ENCODE measurements at regions not wholly inside any gene's neighbourhood (a gene's known extent, or its start where the extent isn't known, plus 50 kb on each side); places are given as distances from the start of the nearest gene placed in this dataset.

DNA sequence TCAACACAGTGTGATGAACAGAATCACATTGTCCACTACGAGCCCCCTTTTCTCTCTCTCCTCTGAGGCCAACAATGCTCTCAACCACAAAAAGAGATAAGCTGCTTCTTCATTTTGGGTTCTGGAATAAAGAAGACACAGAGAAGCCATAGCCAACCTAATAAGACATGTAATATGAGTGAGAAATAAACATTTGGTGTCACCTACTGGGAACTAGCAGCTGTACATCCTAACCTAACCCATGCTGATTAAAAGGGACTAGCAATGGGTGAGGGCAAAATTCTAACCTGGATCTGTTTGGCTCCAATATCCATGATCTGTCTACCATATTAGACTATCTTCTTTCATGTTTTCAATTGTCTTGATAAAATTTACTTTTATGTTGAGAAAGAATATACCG is 369.1 kb upstream of the MARCKS start:
- no peak overlapping the region for H3K4me3 ChIP-seq
- no peak for DNase-seq (ENCODE audit: low spot score)
- TF ChIP-seq, protein P1, sequence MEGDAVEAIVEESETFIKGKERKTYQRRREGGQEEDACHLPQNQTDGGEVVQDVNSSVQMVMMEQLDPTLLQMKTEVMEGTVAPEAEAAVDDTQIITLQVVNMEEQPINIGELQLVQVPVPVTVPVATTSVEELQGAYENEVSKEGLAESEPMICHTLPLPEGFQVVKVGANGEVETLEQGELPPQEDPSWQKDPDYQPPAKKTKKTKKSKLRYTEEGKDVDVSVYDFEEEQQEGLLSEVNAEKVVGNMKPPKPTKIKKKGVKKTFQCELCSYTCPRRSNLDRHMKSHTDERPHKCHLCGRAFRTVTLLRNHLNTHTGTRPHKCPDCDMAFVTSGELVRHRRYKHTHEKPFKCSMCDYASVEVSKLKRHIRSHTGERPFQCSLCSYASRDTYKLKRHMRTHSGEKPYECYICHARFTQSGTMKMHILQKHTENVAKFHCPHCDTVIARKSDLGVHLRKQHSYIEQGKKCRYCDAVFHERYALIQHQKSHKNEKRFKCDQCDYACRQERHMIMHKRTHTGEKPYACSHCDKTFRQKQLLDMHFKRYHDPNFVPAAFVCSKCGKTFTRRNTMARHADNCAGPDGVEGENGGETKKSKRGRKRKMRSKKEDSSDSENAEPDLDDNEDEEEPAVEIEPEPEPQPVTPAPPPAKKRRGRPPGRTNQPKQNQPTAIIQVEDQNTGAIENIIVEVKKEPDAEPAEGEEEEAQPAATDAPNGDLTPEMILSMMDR (IDR thresholded peaks at IDR 0.05): no peak

DNA sequence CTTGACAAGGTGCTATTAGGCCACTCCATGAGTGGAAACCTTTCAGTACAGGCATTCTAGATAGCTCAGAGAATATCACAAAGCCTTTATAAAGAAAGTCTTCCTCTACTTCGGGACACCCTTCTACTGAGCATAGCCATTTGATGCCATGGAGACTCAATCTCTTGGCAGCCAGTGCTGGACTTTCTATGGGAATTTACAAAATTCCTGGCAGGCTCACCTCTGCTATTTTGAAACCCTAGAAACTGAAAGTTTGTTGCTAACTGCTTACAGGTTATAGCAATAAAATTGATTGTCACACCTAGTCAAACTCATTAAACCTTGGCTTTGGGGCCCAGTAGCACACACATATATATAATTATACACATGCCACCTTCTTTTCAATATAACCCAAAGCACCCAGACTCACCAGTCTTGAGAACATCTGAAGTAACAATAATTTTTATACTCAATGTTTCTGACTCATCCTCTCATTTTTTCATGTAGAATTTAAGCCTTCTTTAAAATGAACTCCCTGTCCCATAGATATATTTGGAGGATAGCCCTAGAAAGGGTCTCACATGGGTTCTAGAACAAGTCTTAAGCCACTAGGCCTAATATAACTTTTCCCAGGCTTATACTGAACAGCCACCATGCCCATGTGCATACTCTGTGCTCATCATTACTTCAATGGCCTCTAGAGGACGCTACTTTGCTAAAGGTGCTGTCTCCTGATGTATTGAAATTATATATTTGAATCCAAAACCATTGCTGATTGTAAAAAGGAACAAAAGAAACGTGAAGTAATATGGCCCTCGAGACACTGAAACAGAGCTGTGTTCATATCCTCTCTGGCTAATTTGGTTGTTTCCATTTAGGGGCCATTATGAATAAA is 368.1 kb upstream of the MARCKS start:
- DNase-seq (ENCODE audit: low spot score): no peak

More for the DNA sequence above, 369.1 kb upstream of the MARCKS start:
- no peak overlapping the region for H3K27ac ChIP-seq

DNA sequence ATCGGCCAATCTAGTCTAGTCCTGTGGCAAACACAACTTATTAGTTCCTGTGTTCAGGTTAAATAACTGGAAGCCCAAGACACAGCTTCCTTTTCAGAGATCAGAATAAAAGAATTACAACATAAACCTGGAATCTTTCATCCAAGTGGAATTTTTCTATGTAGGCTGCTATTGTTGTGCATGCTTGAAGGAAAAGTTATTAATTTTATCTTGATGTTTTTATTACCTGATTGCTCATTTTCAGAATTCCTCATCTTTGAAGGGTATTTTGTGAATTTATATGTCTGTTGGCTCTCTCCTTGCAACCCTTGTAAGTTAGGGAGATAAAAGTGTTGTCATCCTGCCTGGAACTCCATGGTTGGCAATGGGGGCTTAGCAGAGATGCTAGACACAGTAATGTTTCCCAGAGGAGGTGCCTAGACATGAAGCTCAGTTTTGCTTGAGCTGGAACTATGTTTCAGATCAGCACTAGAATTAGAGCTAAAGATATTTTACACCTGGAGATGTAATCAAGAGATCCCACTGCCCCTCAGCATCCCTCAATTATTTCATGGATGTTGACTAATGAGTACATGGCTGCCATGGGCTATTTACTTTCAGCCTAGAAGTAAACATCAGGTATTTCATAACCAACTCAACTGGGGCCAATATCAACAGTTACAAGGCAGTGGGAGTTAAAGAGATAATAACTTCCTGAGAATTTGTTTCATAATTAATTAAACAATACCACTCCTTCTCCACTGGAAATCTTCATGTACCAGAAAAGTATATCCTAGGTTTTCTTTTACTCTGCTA is 367.0 kb upstream of the MARCKS start:
- no peak for DNase-seq (ENCODE audit: low spot score)
- H3K27ac ChIP-seq: no peak overlapping the region
- no peak overlapping the region for H3K4me3 ChIP-seq
- TF ChIP-seq, protein P1 (IDR thresholded peaks at IDR 0.05): no peak

More for the DNA sequence above, 368.1 kb upstream of the MARCKS start:
- TF ChIP-seq, protein P1 (IDR thresholded peaks at IDR 0.05): no peak
- no peak overlapping the region for H3K27ac ChIP-seq
- H3K4me3 ChIP-seq: no peak overlapping the region

DNA sequence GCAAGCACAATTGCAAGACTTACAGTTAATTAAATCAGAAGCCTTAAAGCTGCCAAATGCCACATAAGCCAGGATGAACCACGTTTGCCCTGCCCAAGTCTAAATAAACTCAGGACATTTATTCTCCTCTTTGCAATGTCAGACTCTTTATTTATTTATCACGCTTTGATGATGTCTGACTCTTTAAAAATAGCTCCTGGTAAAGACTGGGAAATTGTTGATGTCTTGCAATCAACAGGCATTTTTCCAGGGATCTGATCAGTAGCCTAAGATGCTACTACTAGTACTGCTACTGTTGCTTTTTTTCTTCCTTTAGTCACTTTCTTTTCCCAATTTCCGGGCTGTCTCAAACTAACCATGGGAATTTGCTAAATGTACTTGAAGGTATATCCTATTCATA is 365.8 kb upstream of the MARCKS start:
- no peak for DNase-seq (ENCODE audit: low spot score)
- TF ChIP-seq, protein P1 (IDR thresholded peaks at IDR 0.05): no peak
- Histone ChIP-seq H3K4me3 (no peak overlapping the region), H3K27ac (no peak overlapping the region)

DNA sequence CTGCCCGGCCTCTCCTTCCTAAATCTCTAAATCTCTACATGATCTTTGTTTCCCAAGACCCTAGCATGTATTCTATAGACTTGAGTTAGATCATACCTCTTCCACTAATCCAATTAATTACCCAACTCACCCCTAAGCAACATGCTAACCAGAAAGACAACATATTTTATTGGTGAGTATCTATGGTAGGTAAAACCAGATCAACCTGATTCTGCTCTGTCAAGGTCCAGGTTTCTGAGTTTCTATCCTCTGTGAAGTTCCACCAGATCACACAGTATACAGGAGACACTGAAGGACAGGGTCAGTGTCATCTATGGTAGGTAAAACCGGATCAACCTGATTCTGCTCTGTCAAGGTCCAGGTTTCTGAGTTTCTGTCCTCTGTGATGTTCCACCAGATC is 363.2 kb upstream of the MARCKS start:
- TF ChIP-seq, protein P1 (IDR thresholded peaks at IDR 0.05): no peak
- Histone ChIP-seq H3K27ac (no peak overlapping the region), H3K4me3 (no peak overlapping the region)
- DNase-seq (ENCODE audit: low spot score): no peak

DNA sequence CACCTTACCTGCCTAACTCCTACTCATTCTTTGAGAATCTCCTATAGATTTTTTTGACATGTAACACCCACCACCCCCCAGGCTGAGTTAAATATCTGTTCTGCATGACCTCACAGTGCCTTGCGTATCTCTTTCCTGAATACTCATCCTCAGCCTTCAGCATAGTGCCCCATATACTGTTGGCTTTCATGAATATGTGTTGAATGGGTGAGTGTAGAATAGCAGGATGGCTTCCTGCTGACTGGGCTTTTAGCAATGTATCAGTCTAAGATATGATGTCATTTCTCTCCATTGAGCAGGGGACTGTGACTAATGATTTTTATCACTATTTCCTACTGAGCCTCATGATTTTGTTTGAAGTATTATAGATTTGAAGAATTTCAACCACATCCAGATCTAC is 361.6 kb upstream of the MARCKS start:
- DNase-seq (ENCODE audit: low spot score): no peak
- Histone ChIP-seq H3K4me3 (no peak overlapping the region), H3K27ac (no peak overlapping the region)
- TF ChIP-seq, protein P1 (IDR thresholded peaks at IDR 0.05): no peak
